ENCODE measurements at regions not wholly inside any gene's neighbourhood (a gene's known extent, or its start where the extent isn't known, plus 50 kb on each side); places are given as distances from the start of the nearest gene placed in this dataset.

GRCh38 chr14:53523226-53523625 lies 370.1 kb upstream of the DDHD1 start:
- peaks cover 4% of the 10 kb centered on the region; the same call in 1 of the 2 replicates for H3K36me3 Mint-ChIP-seq (ENCODE audit: low read depth)
- peaks cover 38% of the 10 kb centered on the region for H3K4me1 Mint-ChIP-seq (ENCODE audit: low read depth)
- H3K27me3 Mint-ChIP-seq (ENCODE audit: insufficient read depth) = no peaks in the 10 kb centered on the region
- no peak overlapping the region for H3K27ac Mint-ChIP-seq
- no peak for DNase-seq
- H3K9me3 Mint-ChIP-seq = peaks cover 4% of the 10 kb centered on the region; the same call in 1 of the 2 replicates
- TF ChIP-seq CTCF (IDR thresholded peaks at IDR 0.05) = no peak
- H3K4me3 Mint-ChIP-seq = no peak overlapping the region

- Mint-ChIP-seq H3K27me3 (ENCODE audit: insufficient read depth) (no peaks in the 10 kb centered on the region), H3K9me3 (peaks cover 4% of the 10 kb centered on the region; the same call in 1 of the 2 replicates), H3K4me3 (no peak overlapping the region), H3K36me3 (ENCODE audit: low read depth) (peaks cover 4% of the 10 kb centered on the region; the same call in 1 of the 2 replicates), H3K4me1 (ENCODE audit: low read depth) (peaks cover 46% of the 10 kb centered on the region), H3K27ac (no peak overlapping the region)
- no peak for DNase-seq
- no peak for TF ChIP-seq CTCF (IDR thresholded peaks at IDR 0.05)
Observed at GRCh38 chr14:53520078-53520928, 367.2 kb upstream of the DDHD1 start.

- peaks cover 4% of the 10 kb centered on the region; the same call in 1 of the 2 replicates for H3K36me3 Mint-ChIP-seq (ENCODE audit: low read depth)
- no peak for TF ChIP-seq CTCF (IDR thresholded peaks at IDR 0.05)
- peaks cover 56% of the 10 kb centered on the region for H3K4me1 Mint-ChIP-seq (ENCODE audit: low read depth)
- H3K27me3 Mint-ChIP-seq (ENCODE audit: insufficient read depth) = no peaks in the 10 kb centered on the region
- no peak overlapping the region for H3K4me3 Mint-ChIP-seq
- no peak overlapping the region for H3K27ac Mint-ChIP-seq
- DNase-seq = peak; percentile 77
- H3K9me3 Mint-ChIP-seq = peaks cover 4% of the 10 kb centered on the region; the same call in 1 of the 2 replicates
Observed at GRCh38 chr14:53519137-53519536, 366.0 kb upstream of the DDHD1 start.

- H3K27me3 Mint-ChIP-seq (ENCODE audit: insufficient read depth) = no peaks in the 10 kb centered on the region
- peak overlapping the region; percentile 5 for H3K4me3 Mint-ChIP-seq
- peak; percentile 53 for DNase-seq
- peaks cover 2% of the 10 kb centered on the region; the same call in 1 of the 2 replicates for H3K9me3 Mint-ChIP-seq
- H3K4me1 Mint-ChIP-seq (ENCODE audit: low read depth) = peaks cover 57% of the 10 kb centered on the region
- peak overlapping the region; percentile 72 for H3K27ac Mint-ChIP-seq
- no peak for TF ChIP-seq CTCF (IDR thresholded peaks at IDR 0.05)
- peaks cover 4% of the 10 kb centered on the region; the same call in 1 of the 2 replicates for H3K36me3 Mint-ChIP-seq (ENCODE audit: low read depth)
Observed at GRCh38 chr14:53517270-53517960, 364.3 kb upstream of the DDHD1 start.

GRCh38 chr14:53516261-53516774 lies 363.2 kb upstream of the DDHD1 start:
- no peak for TF ChIP-seq CTCF (IDR thresholded peaks at IDR 0.05)
- H3K27me3 Mint-ChIP-seq (ENCODE audit: insufficient read depth) = no peaks in the 10 kb centered on the region
- DNase-seq = peak; percentile 81
- H3K4me1 Mint-ChIP-seq (ENCODE audit: low read depth) = peaks cover 57% of the 10 kb centered on the region
- H3K27ac Mint-ChIP-seq = peak overlapping the region; percentile 25
- H3K36me3 Mint-ChIP-seq (ENCODE audit: low read depth) = peaks cover 4% of the 10 kb centered on the region; the same call in 1 of the 2 replicates
- no peaks in the 10 kb centered on the region for H3K9me3 Mint-ChIP-seq
- peak overlapping the region; percentile 22 for H3K4me3 Mint-ChIP-seq

Measured in HFFc6 (cell line).